ENCODE measurements at regions not wholly inside any gene's neighbourhood (a gene's known extent, or its start where the extent isn't known, plus 50 kb on each side); places are given as distances from the start of the nearest gene placed in this dataset.
"Not testable (repeated sequence)": the region's sequence is repeated elsewhere in the genome, so short reads cannot be mapped to it uniquely, and the experiment has no call there.

DNA sequence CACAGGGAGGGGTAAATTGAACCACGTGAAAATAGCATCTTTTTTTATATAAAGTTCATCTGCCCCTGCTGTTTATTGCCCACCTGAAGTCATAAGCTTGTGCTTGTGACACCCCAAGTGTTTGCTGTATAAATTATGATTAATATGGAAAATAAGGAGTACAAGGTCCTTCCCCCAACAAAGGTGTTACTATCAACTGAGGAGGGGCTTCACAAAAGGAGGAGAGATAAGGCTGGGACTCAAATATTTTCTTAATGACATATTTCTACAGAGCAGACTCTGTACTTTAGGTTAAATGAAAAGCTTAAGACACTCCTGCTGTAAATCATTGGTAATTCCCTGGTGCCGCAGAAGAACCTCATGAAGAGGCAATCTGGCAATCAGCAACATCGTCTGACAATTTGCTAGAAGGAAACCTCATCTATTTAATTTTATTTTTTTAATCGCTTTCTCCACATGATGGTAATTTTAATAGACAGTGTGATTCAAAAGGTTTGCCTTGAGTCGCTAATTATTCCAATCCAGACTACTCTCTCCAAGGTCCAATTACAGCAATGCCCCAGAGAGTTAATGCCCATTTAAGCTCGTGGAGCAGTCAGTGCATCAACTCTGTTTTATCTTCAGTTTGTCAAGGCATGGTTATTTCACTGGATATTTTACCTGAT is 1432.4 kb downstream of the FAM181B start:
- DNase-seq (ENCODE audit: low read depth in 2 of 2), result no peak

- no peak for DNase-seq (ENCODE audit: low read depth in 2 of 2)
Observed at GRCh38 chr11:81286959-81287358, 1446.7 kb downstream of the FAM181B start.

- no peak for DNase-seq (ENCODE audit: low read depth in 2 of 2)
Observed at GRCh38 chr11:81286550-81286949, 1447.1 kb downstream of the FAM181B start.

DNA sequence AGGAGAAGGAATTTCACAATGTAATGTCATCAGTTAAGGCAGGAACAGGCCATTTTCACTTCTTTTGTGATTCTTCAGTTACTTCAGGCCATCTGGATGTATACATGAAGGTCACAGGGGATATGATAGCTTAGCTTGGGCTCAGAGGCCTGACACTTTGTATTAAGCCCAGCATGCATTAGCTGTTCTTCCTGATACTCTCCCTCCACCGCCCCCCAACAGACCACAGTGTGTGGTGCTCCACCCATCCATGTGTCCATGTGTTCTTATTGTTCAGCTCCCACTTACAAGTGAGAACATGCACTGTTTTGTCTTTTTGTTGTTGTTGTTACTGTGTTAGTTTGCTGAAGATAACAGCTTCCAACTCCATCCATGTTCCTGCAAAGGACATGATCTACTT is 1453.4 kb downstream of the FAM181B start:
- DNase-seq (ENCODE audit: low read depth in 2 of 2), result not testable (repeated sequence)

DNA sequence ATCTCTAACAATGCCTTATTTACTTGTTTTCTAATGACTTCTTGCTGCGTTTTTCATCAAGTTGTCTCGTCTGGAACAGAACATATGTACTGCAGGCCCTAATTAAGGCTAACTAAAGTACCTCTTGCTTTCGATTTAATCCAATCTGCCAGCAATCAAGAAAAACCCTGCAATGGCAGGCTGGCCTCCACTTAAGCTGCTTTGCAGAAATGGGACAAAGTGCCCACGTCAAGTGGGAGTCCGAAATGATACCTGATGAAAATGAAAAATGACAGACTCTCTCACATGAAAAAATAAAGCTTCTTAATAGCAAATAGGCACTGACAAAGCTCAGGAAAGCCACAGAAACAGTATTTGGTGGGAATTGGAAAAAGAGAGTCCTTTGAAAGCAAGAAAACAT is 1454.7 kb downstream of the FAM181B start:
- DNase-seq (ENCODE audit: low read depth in 2 of 2), result no peak

DNA sequence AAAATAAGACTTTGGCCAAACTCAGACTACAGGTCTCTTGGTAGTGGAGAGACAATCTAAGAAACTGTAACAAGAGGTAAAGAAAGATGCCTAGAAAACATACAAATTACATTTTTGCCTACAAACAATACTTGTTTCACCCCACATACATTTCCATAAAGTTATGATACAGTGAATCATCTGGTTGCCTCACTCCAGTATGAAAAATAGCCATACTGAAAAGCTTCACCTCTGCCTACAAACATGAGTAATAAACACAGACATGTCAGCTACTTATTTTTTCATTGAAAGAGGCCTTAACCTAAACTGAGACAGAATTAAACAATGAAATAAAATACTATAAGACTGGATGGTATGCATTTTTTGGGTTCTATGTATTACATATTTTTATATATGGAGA is 1463.0 kb downstream of the FAM181B start:
- no peak for DNase-seq (ENCODE audit: low read depth in 2 of 2)

GRCh38 chr11:81267246-81267645 is 1466.4 kb downstream of the FAM181B start:
- DNase-seq (ENCODE audit: low read depth in 2 of 2), result no peak

- DNase-seq (ENCODE audit: low read depth in 2 of 2), result no peak
Observed at GRCh38 chr11:81259471-81259870, 1474.2 kb downstream of the FAM181B start.

GRCh38 chr11:81255895-81256294 is 1477.8 kb downstream of the FAM181B start:
- DNase-seq (ENCODE audit: low read depth in 2 of 2), result no peak

GRCh38 chr11:81253244-81253643 is 1480.4 kb downstream of the FAM181B start:
- DNase-seq (ENCODE audit: low read depth in 2 of 2), result no peak

DNA sequence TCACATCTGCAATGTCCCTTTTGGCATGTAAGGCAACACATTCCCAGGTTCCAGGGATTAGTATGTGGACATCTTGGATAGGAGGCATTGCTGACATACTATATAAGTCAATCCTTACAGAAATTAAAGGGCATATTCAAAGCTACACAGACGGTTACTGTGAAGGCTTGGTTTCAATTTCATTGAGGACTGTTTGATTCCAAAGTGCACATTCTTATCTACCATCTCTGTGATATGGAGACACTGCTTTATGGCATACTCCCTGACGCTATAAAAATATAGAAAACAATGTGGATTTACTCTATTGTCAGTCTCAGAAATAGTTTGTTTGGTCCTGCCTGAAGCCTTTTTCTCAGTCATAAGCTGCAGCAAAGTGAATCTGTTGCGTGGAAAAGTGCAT is 1486.7 kb downstream of the FAM181B start:
- no peak for DNase-seq (ENCODE audit: low read depth in 2 of 2)

GRCh38 chr11:81245791-81246190 is 1487.9 kb downstream of the FAM181B start:
- no peak for DNase-seq (ENCODE audit: low read depth in 2 of 2)

GRCh38 chr11:81241672-81242275 is 1491.9 kb downstream of the FAM181B start:
- no peak for DNase-seq (ENCODE audit: low read depth in 2 of 2)

GRCh38 chr11:81237139-81237538 is 1496.5 kb downstream of the FAM181B start:
- DNase-seq (ENCODE audit: low read depth in 2 of 2), result no peak

GRCh38 chr11:81227409-81227808 is 1506.3 kb downstream of the FAM181B start:
- not testable (repeated sequence) for DNase-seq (ENCODE audit: low read depth in 2 of 2)

- DNase-seq (ENCODE audit: low read depth in 2 of 2), result no peak
Observed at GRCh38 chr11:81224396-81224795, 1509.3 kb downstream of the FAM181B start.

GRCh38 chr11:81222491-81222890 is 1511.2 kb downstream of the FAM181B start:
- no peak for DNase-seq (ENCODE audit: low read depth in 2 of 2)

DNA sequence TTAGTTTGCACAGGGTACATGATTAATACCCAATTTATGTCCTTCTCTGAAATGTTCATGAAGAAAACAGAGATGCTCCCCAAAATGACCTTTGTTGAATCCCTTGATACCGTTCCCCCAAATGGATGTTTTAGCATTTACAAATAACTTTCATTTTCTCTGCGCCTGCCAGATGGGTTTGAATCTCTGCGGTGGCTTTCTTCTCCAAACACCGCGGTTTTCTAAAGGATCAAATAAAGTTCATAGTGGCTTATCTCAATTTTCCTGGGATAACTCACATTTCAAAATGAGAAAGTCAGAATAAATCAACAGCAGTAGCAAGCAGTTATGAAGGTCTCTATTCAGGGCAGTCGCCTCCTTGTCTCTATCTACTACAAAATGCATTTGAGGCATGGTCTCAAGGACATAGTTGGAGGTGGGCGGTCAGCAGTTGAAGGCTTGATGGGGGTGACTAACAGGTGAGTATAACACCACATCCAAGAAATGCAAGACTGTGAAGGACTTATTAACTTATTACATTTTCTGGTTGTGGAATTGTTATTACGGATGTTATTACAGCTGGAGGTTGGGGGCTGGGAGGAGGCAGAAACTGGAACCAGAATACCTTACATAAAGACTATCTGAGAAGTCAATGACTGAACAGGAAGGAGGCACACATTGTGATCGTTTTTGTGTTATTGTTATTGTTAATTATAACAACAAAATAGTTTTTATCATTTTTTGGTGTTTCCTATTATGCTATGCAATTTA is 1513.3 kb downstream of the FAM181B start:
- DNase-seq (ENCODE audit: low read depth in 2 of 2), result no peak

- no peak for DNase-seq (ENCODE audit: low read depth in 2 of 2)
Observed at GRCh38 chr11:81219661-81220060, 1514.0 kb downstream of the FAM181B start.

DNA sequence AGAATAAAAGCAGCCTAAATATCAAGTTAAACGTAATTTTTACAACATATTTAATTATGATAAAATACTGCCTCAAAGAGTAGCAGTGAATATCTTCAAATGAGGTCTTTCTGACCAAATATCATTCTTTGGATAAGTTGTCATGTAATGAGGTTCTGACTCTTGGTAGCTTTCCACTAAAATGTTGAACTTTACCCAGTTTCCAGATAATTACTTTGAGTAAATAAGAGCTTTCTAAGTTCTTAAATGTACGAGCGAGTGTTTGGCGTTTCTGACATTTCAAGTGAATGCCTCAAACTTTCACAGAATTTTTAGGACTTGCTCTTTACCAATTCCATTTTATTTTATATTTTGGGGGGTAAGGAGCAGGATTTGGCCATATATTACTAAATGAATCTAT is 1515.2 kb downstream of the FAM181B start:
- no peak for DNase-seq (ENCODE audit: low read depth in 2 of 2)

GRCh38 chr11:81211050-81211449 is 1522.6 kb downstream of the FAM181B start:
- DNase-seq (ENCODE audit: low read depth in 2 of 2), result no peak

GRCh38 chr11:81207421-81208054 is 1526.1 kb downstream of the FAM181B start:
- DNase-seq (ENCODE audit: low read depth in 2 of 2), result no peak

DNA sequence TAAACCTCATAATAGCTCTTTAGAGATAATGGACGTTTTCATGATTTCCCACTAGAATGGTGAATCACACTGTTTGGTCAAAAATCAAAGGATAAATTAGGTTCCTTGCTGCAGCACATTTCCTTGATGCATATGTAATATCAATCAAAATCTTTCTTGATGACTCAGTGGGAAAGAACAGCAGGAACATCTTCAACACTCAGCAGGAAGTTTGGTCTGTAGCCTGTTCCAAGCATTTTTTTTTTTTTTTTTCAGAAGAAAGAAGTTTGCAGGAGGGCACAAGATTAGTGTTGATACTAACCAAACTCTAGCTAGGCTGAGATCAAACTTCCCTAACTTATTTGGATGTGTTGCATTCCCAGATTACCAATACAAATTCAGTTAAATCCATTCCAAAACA is 1529.8 kb downstream of the FAM181B start:
- no peak for DNase-seq (ENCODE audit: low read depth in 2 of 2)
